Liver (tissue), 8 donors: ENCODE measurements at regions not wholly inside any gene's neighbourhood (a gene's known extent, or its start where the extent isn't known, plus 50 kb on each side); places are given as distances from the start of the nearest gene placed in this dataset.
"Not testable (repeated sequence)": the region's sequence is repeated elsewhere in the genome, so short reads cannot be mapped to it uniquely, and the experiment has no call there.

ENCODE experiments used
- DNase-seq: peaks from one replicate; pipeline ENCODE4 v3.0.0-alpha.2; 2017; ENCODE audit warnings: low spot score
- H3K27ac ChIP-seq, 2 donors: one replicate each; pipeline ENCODE4 v1.7.0; 2013; ENCODE audit warnings: inconsistent platforms in 2 of 2, low read length in 2 of 2, control low read depth in 1 of 2, low read depth in 1 of 2, mild to moderate bottlenecking in 1 of 2
- H3K27me3 ChIP-seq, 4 donors: one replicate each; pipeline versions ENCODE4 v1.6.1 to v1.7.0; 2013; ENCODE audit warnings: low read length in 3 of 4, inconsistent platforms in 1 of 4, mild to moderate bottlenecking in 1 of 4, moderate library complexity in 1 of 4; ENCODE audit not compliant: control insufficient read depth in 4 of 4, insufficient read depth in 4 of 4
- H3K36me3 ChIP-seq, 4 donors: one replicate each; pipeline versions ENCODE4 v1.6.1 to v1.7.0; 2013; ENCODE audit warnings: low read length in 3 of 4, mild to moderate bottlenecking in 3 of 4, low read depth in 1 of 4, moderate library complexity in 1 of 4; ENCODE audit not compliant: control insufficient read depth in 4 of 4, insufficient read depth in 3 of 4
- H3K4me1 ChIP-seq, 4 donors: one replicate each; pipeline versions ENCODE4 v1.6.1 to v1.7.0; 2013; ENCODE audit warnings: low read length in 3 of 4, mild to moderate bottlenecking in 3 of 4, moderate library complexity in 1 of 4; ENCODE audit not compliant: control insufficient read depth in 4 of 4, insufficient read depth in 4 of 4
- H3K4me3 ChIP-seq, 3 donors: one replicate each; pipeline versions ENCODE4 v1.6.1 to v1.7.0; 2013; ENCODE audit warnings: low read length in 3 of 3, control low read depth in 1 of 3, low read depth in 1 of 3, mild to moderate bottlenecking in 1 of 3
- H3K9ac ChIP-seq, 2 donors: one replicate each; pipeline ENCODE4 v1.7.0; 2013; ENCODE audit warnings: low read length in 2 of 2, mild to moderate bottlenecking in 2 of 2, moderate library complexity in 2 of 2, control low read depth in 1 of 2, low read depth in 1 of 2
- H3K9me3 ChIP-seq, 4 donors: one replicate each; pipeline versions ENCODE4 v1.6.1 to v1.7.0; 2013; ENCODE audit warnings: low read length in 3 of 4; ENCODE audit not compliant: control insufficient read depth in 4 of 4
- ATF3 ChIP-seq: IDR thresholded peaks from 2 replicates; pipeline ENCODE4 v1.6.1; 2016; ENCODE audit warnings: antibody characterized with exemption
- CTCF ChIP-seq: fragments of 150-350 bp; IDR thresholded peaks from 2 replicates; pipeline ENCODE4 v1.5.1; 2017; ENCODE audit warnings: improper control_type of control experiment, low read depth, low read length; ENCODE audit not compliant: missing input control
- EGR1 ChIP-seq, 2 donors: IDR thresholded peaks; 2 replicates each; pipeline ENCODE4 v1.6.1; 2016 to 2018; ENCODE audit warnings: antibody characterized with exemption in 2 of 2, low read depth in 2 of 2
- FOXA2 ChIP-seq: IDR thresholded peaks from 2 replicates; pipeline ENCODE4 v1.6.1; 2016; ENCODE audit warnings: antibody characterized with exemption
- HNF4A ChIP-seq, 2 donors: conservative IDR thresholded peaks; 2 replicates each; pipeline ENCODE4 v1.6.1; 2016; ENCODE audit warnings: antibody characterized with exemption in 2 of 2, mild to moderate bottlenecking in 2 of 2
- HNF4G ChIP-seq: IDR thresholded peaks from 2 replicates; pipeline ENCODE4 v1.6.1; 2016; ENCODE audit warnings: antibody characterized with exemption
- JUND ChIP-seq, 2 donors: IDR thresholded peaks; 2 replicates each; pipeline ENCODE4 v1.6.1; 2016; ENCODE audit warnings: antibody characterized with exemption in 2 of 2
- MAX ChIP-seq: IDR thresholded peaks from 2 replicates; pipeline ENCODE4 v1.6.1; 2016; ENCODE audit warnings: antibody characterized with exemption
- REST ChIP-seq: IDR thresholded peaks from 2 replicates; pipeline ENCODE4 v1.6.1; 2016; ENCODE audit warnings: antibody characterized with exemption, mild to moderate bottlenecking
- RXRA ChIP-seq, 2 donors: IDR thresholded peaks; 2 replicates each; pipeline ENCODE4 v1.6.1; 2017 to 2018; ENCODE audit warnings: antibody characterized with exemption in 2 of 2, mild to moderate bottlenecking in 1 of 2
- SP1 ChIP-seq: IDR thresholded peaks from 2 replicates; pipeline ENCODE4 v1.6.1; 2018; ENCODE audit warnings: antibody characterized with exemption, mild to moderate bottlenecking
- TAF1 ChIP-seq: conservative IDR thresholded peaks from 2 replicates; pipeline ENCODE4 v1.6.1; 2016; ENCODE audit warnings: antibody characterized with exemption, mild to moderate bottlenecking
- YY1 ChIP-seq: IDR thresholded peaks from 2 replicates; pipeline ENCODE4 v1.6.1; 2016; ENCODE audit warnings: antibody characterized with exemption, mild to moderate bottlenecking
- WGBS: extraction: QIAGEN DNeasy Blood & Tissue Kit; methylation state at CpG from one replicate; pipeline ENCODE4 v1.1.7; 2013; 5-methylcytosine and 5-hydroxymethylcytosine counted together
- donor health status: healthy.
- donor health status: healthy.
- donor health status: healthy.
- donor health status: healthy.
- donor health status: healthy.

GRCh38 chr1:157319567-157319966 is 181.4 kb upstream of the ETV3 start:
- H3K27ac ChIP-seq: no peak overlapping the region
- no peaks in the 10 kb centered on the region for H3K9me3 ChIP-seq
- H3K36me3 ChIP-seq: no peaks in the 10 kb centered on the region
- H3K4me3 ChIP-seq: no peak overlapping the region
- WGBS: 94% methylated on average over 5 of the region's 5 CpGs
- H3K4me1 ChIP-seq: no peaks in the 10 kb centered on the region
- no peaks in the 10 kb centered on the region for H3K27me3 ChIP-seq
- DNase-seq: no peak
- no peak overlapping the region for H3K9ac ChIP-seq
- no peak for TF ChIP-seq TAF1
- TF ChIP-seq EGR1 (IDR thresholded peaks at IDR 0.05; ENCODE audit: low read depth in 2 of 2): no peak
- TF ChIP-seq ATF3: no peak
- TF ChIP-seq CTCF: no peak
- no peak for TF ChIP-seq MAX
- no peak for TF ChIP-seq HNF4A (conservative IDR thresholded peaks at IDR 0.05)
- no peak for TF ChIP-seq SP1

- H3K27ac ChIP-seq, H3K27me3 ChIP-seq, H3K9ac ChIP-seq, H3K4me3 ChIP-seq, H3K9me3 ChIP-seq, DNase-seq, H3K36me3 ChIP-seq: not testable (repeated sequence)
- H3K4me1 ChIP-seq: peaks cover 3 to 17% (median 12%) of the 10 kb centered on the region in 4 donors
- 93% methylated on average over 2 of the region's 2 CpGs for WGBS
These were observed 179.0 kb upstream of the ETV3 start for GRCh38 chr1:157317229-157317628.

GRCh38 chr1:157315544-157315943 is 177.3 kb upstream of the ETV3 start:
- no peaks in the 10 kb centered on the region for H3K36me3 ChIP-seq
- H3K27me3 ChIP-seq: no peaks in the 10 kb centered on the region
- H3K4me1 ChIP-seq: peaks cover 5 to 20% (median 15%) of the 10 kb centered on the region in 4 donors
- WGBS: 72% methylated on average over 2 of the region's 2 CpGs
- H3K4me3 ChIP-seq: no peak overlapping the region
- H3K27ac ChIP-seq: no peak overlapping the region
- no peaks in the 10 kb centered on the region for H3K9me3 ChIP-seq
- H3K9ac ChIP-seq: no peak overlapping the region
- no peak for DNase-seq
- TF ChIP-seq CTCF: no peak
- TF ChIP-seq TAF1: no peak
- no peak for TF ChIP-seq SP1
- TF ChIP-seq FOXA2: no peak
- no peak for TF ChIP-seq RXRA (IDR thresholded peaks at IDR 0.05)
- no peak for TF ChIP-seq REST
- no peak for TF ChIP-seq EGR1 (IDR thresholded peaks at IDR 0.05; ENCODE audit: low read depth in 2 of 2)
- TF ChIP-seq HNF4A (conservative IDR thresholded peaks at IDR 0.05): no peak
- no peak for TF ChIP-seq JUND (IDR thresholded peaks at IDR 0.05)
- no peak for TF ChIP-seq ATF3
- TF ChIP-seq HNF4G: no peak
- no peak for TF ChIP-seq YY1
